ENCODE measurements at regions not wholly inside any gene's neighbourhood (a gene's known extent, or its start where the extent isn't known, plus 50 kb on each side); places are given as distances from the start of the nearest gene placed in this dataset.

- H4K20me1 ChIP-seq (ENCODE audit: control insufficient read depth, insufficient read depth, low read length, poor library complexity, severe bottlenecking) = no peaks in the 10 kb centered on the region
- peaks cover 0 to 3% (median 0%) of the 10 kb centered on the region in 3 donors for H3K9me3 ChIP-seq (ENCODE audit: control extremely low read depth in 1 of 3, control insufficient read depth in 2 of 3, insufficient read depth in 1 of 3, low read length in 2 of 3)
- H3K27ac ChIP-seq (ENCODE audit: low read length in 2 of 2) = no peak overlapping the region
- no peaks in the 10 kb centered on the region for H3K4me1 ChIP-seq (ENCODE audit: control insufficient read depth in 2 of 2, insufficient read depth in 2 of 2, low read length in 2 of 2)
- intact Hi-C loops (cut with micrococcal nuclease) = no loop called here
- Mint-ChIP-seq H3K9me3 (ENCODE audit: insufficient read depth) (no peaks in the 10 kb centered on the region), H3K27me3 (peaks cover 35% of the 10 kb centered on the region), H3K27ac (no peak overlapping the region), H3K4me1 (peaks cover 5% of the 10 kb centered on the region), H3K4me3 (no peak overlapping the region)
- DNase-seq (no peak), ATAC-seq (ENCODE audit: low read depth) (no peak)
- POLR2A ChIA-PET = no interaction called here
- H2AFZ ChIP-seq (ENCODE audit: insufficient read depth, low read depth, low read length, poor library complexity, severe bottlenecking) = no peak overlapping the region
- TF ChIP-seq EZH2 (IDR thresholded peaks at IDR 0.05; ENCODE audit: borderline replicate concordance, insufficient read depth, low read depth, low read length, poor library complexity, severe bottlenecking) = no peak
- TF ChIP-seq CTCF (IDR thresholded peaks at IDR 0.05) = no peak
- H3K79me2 ChIP-seq (ENCODE audit: control insufficient read depth, insufficient read depth, low read length) = no peaks in the 10 kb centered on the region
- H3K4me3 ChIP-seq (ENCODE audit: control extremely low read depth in 1 of 5, extremely low read depth in 1 of 5, insufficient read depth in 1 of 5, low read depth in 2 of 5, low read length in 4 of 5) = no peak overlapping the region
- CTCF ChIA-PET = interaction anchor here (0.5 to 1.5 kb wide), 2 partner anchors 93 to 750 kb away, joined by 3 to 4 read pairs; no protein-coding TSS in a partner anchor
- no peak overlapping the region for H3K9ac ChIP-seq (ENCODE audit: low read length)
- H3K36me3 ChIP-seq (replicated peaks in 1 of 2; ENCODE audit: control extremely low read depth in 1 of 2, control insufficient read depth in 1 of 2, extremely low read depth in 1 of 2, insufficient read depth in 2 of 2, low read length in 1 of 2) = no peaks in the 10 kb centered on the region
- H3K27me3 ChIP-seq (replicated peaks in 1 of 4; ENCODE audit: control extremely low read depth in 1 of 4, control insufficient read depth in 3 of 4, insufficient read depth in 4 of 4, low read length in 3 of 4) = peaks cover 0 to 11% (median 3%) of the 10 kb centered on the region in 4 experiments
- H3K4me2 ChIP-seq (replicated peaks; ENCODE audit: low read depth, low read length, poor library complexity, severe bottlenecking) = no peak overlapping the region
- WGBS (ENCODE audit: insufficient coverage) = 90% methylated on average over 3 of the region's 3 CpGs
These were observed 90.0 kb downstream of the FAM43A start for GRCh38 chr3:194775731-194776130.

- Histone ChIP-seq H3K9ac (ENCODE audit: low read length) (no peak overlapping the region), H3K27ac (ENCODE audit: low read length in 2 of 2) (no peak overlapping the region), H2AFZ (ENCODE audit: insufficient read depth, low read depth, low read length, poor library complexity, severe bottlenecking) (no peak overlapping the region), H4K20me1 (ENCODE audit: control insufficient read depth, insufficient read depth, low read length, poor library complexity, severe bottlenecking) (no peaks in the 10 kb centered on the region), H3K36me3 (replicated peaks in 1 of 2; ENCODE audit: control extremely low read depth in 1 of 2, control insufficient read depth in 1 of 2, extremely low read depth in 1 of 2, insufficient read depth in 2 of 2, low read length in 1 of 2) (no peaks in the 10 kb centered on the region), H3K27me3 (replicated peaks in 1 of 4; ENCODE audit: control extremely low read depth in 1 of 4, control insufficient read depth in 3 of 4, insufficient read depth in 4 of 4, low read length in 3 of 4) (peaks cover 0 to 13% (median 3%) of the 10 kb centered on the region in 4 experiments), H3K4me2 (replicated peaks; ENCODE audit: low read depth, low read length, poor library complexity, severe bottlenecking) (no peak overlapping the region), H3K79me2 (ENCODE audit: control insufficient read depth, insufficient read depth, low read length) (no peaks in the 10 kb centered on the region), H3K4me3 (ENCODE audit: control extremely low read depth in 1 of 5, extremely low read depth in 1 of 5, insufficient read depth in 1 of 5, low read depth in 2 of 5, low read length in 4 of 5) (no peak overlapping the region), H3K4me1 (ENCODE audit: control insufficient read depth in 2 of 2, insufficient read depth in 2 of 2, low read length in 2 of 2) (no peaks in the 10 kb centered on the region), H3K9me3 (ENCODE audit: control extremely low read depth in 1 of 3, control insufficient read depth in 2 of 3, insufficient read depth in 1 of 3, low read length in 2 of 3) (peaks cover 0 to 3% (median 0%) of the 10 kb centered on the region in 3 donors)
- ATAC-seq (ENCODE audit: low read depth) (no peak), DNase-seq (no peak)
- peaks cover 5% of the 10 kb centered on the region for H3K4me1 Mint-ChIP-seq
- CTCF ChIA-PET = no interaction called here
- H3K9me3 Mint-ChIP-seq (ENCODE audit: insufficient read depth) = no peaks in the 10 kb centered on the region
- H3K27me3 Mint-ChIP-seq = peaks cover 26% of the 10 kb centered on the region
- intact Hi-C loops (cut with micrococcal nuclease) = no loop called here
- TF ChIP-seq CTCF (IDR thresholded peaks at IDR 0.05) (no peak), EZH2 (IDR thresholded peaks at IDR 0.05; ENCODE audit: borderline replicate concordance, insufficient read depth, low read depth, low read length, poor library complexity, severe bottlenecking) (no peak)
- no peak overlapping the region for H3K27ac Mint-ChIP-seq
- POLR2A ChIA-PET = interaction anchor here (2.1 kb wide), 1 partner anchor 9 kb away, joined by 5 read pairs; no protein-coding TSS in a partner anchor
- H3K4me3 Mint-ChIP-seq = no peak overlapping the region
- WGBS (ENCODE audit: insufficient coverage) = 85% methylated on average over 3 of the region's 5 CpGs
These were observed 92.0 kb downstream of the FAM43A start for GRCh38 chr3:194777729-194778128.

Data from B cell (primary cell).